ENCODE measurements at regions not wholly inside any gene's neighbourhood (a gene's known extent, or its start where the extent isn't known, plus 50 kb on each side); places are given as distances from the start of the nearest gene placed in this dataset.

DNA sequence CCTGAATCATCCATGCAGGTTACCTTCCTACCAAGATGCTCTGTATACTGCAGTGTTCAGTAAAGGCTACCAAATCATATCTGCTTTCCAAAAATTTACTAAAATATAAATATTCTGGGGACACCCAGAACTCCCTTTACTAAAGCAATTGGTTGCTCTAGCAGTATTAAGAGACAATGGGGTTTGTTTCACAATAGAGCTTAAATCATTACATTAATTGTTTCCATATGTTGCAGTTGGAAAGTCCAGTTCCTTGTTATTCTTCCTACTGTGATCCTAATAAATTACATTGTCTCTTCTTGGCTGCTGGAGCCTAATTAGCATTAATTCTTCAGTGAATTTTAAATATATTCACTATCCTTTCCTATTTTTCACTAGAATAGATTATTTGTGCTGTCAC, 316.0 kb upstream of the MTNR1B start:
- TF ChIP-seq YY1 (IDR thresholded peaks at IDR 0.05; ENCODE audit: low read depth), result no peak
- no peak for TF ChIP-seq CREB1 (IDR thresholded peaks at IDR 0.05; ENCODE audit: low read depth)
- no peak for TF ChIP-seq TAF1 (IDR thresholded peaks at IDR 0.05; ENCODE audit: low read depth)
- TF ChIP-seq, protein P1, sequence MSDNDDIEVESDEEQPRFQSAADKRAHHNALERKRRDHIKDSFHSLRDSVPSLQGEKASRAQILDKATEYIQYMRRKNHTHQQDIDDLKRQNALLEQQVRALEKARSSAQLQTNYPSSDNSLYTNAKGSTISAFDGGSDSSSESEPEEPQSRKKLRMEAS (IDR thresholded peaks at IDR 0.05), result no peak
- TF ChIP-seq ZBTB7A (IDR thresholded peaks at IDR 0.05; ENCODE audit: low read depth), result no peak
